ENCODE measurements at regions not wholly inside any gene's neighbourhood (a gene's known extent, or its start where the extent isn't known, plus 50 kb on each side); places are given as distances from the start of the nearest gene placed in this dataset.

- Mint-ChIP-seq H3K4me3 (ENCODE audit: low read depth, unreplicated experiment) (no peak overlapping the region), H3K36me3 (ENCODE audit: insufficient read depth, unreplicated experiment) (no peaks in the 10 kb centered on the region), H3K27ac (ENCODE audit: unreplicated experiment) (no peak overlapping the region), H3K27me3 (ENCODE audit: unreplicated experiment) (no peaks in the 10 kb centered on the region), H3K4me1 (ENCODE audit: low read depth, unreplicated experiment) (no peaks in the 10 kb centered on the region), H3K9me3 (ENCODE audit: low read depth, unreplicated experiment) (no peaks in the 10 kb centered on the region)
- no peak for DNase-seq
- TF ChIP-seq, protein P1, sequence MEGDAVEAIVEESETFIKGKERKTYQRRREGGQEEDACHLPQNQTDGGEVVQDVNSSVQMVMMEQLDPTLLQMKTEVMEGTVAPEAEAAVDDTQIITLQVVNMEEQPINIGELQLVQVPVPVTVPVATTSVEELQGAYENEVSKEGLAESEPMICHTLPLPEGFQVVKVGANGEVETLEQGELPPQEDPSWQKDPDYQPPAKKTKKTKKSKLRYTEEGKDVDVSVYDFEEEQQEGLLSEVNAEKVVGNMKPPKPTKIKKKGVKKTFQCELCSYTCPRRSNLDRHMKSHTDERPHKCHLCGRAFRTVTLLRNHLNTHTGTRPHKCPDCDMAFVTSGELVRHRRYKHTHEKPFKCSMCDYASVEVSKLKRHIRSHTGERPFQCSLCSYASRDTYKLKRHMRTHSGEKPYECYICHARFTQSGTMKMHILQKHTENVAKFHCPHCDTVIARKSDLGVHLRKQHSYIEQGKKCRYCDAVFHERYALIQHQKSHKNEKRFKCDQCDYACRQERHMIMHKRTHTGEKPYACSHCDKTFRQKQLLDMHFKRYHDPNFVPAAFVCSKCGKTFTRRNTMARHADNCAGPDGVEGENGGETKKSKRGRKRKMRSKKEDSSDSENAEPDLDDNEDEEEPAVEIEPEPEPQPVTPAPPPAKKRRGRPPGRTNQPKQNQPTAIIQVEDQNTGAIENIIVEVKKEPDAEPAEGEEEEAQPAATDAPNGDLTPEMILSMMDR (IDR thresholded peaks at IDR 0.05; ENCODE audit: unreplicated experiment) = no peak
- intact Hi-C loops (cut with micrococcal nuclease; ENCODE audit: unreplicated experiment) = no loop called here
- no TSS peak for BruUV-seq (replicated peaks)
- CTCF ChIA-PET = no interaction called here
Measured at GRCh38 chr15:26013981-26014380, 150.9 kb upstream of the ATP10A start.

DNA sequence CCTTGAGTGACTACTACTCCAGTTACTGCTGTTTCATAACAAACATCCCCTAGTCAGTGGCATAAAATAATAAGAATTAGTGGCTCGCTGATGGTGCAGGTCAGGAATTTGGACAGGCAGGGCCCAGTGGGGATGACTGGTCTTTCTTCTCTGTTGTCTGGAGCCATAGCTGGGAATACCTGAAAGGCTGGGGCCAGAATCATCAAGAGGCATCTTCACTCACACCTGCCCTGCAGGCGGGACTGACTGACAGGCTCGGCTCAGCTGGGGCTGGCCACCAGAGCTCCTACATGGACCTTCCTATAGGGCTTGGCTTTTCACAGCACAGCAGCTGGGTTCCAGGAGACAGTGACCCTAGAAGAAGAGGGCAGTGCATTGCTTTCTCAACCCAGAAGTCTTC, 148.8 kb upstream of the ATP10A start:
- Mint-ChIP-seq H3K27ac (ENCODE audit: unreplicated experiment) (no peak overlapping the region), H3K36me3 (ENCODE audit: insufficient read depth, unreplicated experiment) (no peaks in the 10 kb centered on the region), H3K9me3 (ENCODE audit: low read depth, unreplicated experiment) (no peaks in the 10 kb centered on the region), H3K27me3 (ENCODE audit: unreplicated experiment) (no peaks in the 10 kb centered on the region), H3K4me3 (ENCODE audit: low read depth, unreplicated experiment) (no peak overlapping the region), H3K4me1 (ENCODE audit: low read depth, unreplicated experiment) (no peaks in the 10 kb centered on the region)
- intact Hi-C loops (cut with micrococcal nuclease; ENCODE audit: unreplicated experiment) = no loop called here
- BruUV-seq (replicated peaks) = no TSS peak
- no peak for DNase-seq
- CTCF ChIA-PET = no interaction called here
- TF ChIP-seq, protein P1 (IDR thresholded peaks at IDR 0.05; ENCODE audit: unreplicated experiment) = no peak

DNA sequence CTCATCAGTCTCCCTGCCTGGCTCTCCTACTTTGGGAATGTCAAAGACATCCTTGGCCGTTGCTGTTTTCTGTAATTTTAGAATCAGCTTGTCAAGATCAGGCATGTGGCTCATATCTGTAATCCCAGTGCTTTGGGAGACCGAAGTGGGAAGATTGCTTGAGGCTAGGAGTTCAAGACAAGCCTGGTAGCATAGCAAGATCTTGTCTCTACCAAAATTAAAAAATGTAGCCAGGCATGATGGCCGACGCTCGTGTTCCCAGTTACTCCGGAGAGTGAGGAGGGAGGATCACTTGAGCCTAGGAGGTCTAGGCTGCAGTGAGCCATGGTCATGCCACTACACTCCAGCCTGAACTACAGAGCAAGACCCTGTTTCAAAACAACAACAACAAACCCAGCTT, 144.0 kb upstream of the ATP10A start:
- TF ChIP-seq, protein P1 (IDR thresholded peaks at IDR 0.05; ENCODE audit: unreplicated experiment) = no peak
- Mint-ChIP-seq H3K36me3 (ENCODE audit: insufficient read depth, unreplicated experiment) (no peaks in the 10 kb centered on the region), H3K4me3 (ENCODE audit: low read depth, unreplicated experiment) (no peak overlapping the region), H3K27me3 (ENCODE audit: unreplicated experiment) (no peaks in the 10 kb centered on the region), H3K27ac (ENCODE audit: unreplicated experiment) (no peak overlapping the region), H3K9me3 (ENCODE audit: low read depth, unreplicated experiment) (no peaks in the 10 kb centered on the region), H3K4me1 (ENCODE audit: low read depth, unreplicated experiment) (no peaks in the 10 kb centered on the region)
- intact Hi-C loops (cut with micrococcal nuclease; ENCODE audit: unreplicated experiment) = no loop called here
- no peak for DNase-seq
- BruUV-seq (replicated peaks) = no TSS peak
- CTCF ChIA-PET = no interaction called here

- intact Hi-C loops (cut with micrococcal nuclease; ENCODE audit: unreplicated experiment) = no loop called here
- TF ChIP-seq, protein P1 (IDR thresholded peaks at IDR 0.05; ENCODE audit: unreplicated experiment) = no peak
- no peak overlapping the region for H3K27ac Mint-ChIP-seq (ENCODE audit: unreplicated experiment)
- CTCF ChIA-PET = no interaction called here
- no TSS peak for BruUV-seq (replicated peaks)
- H3K36me3 Mint-ChIP-seq (ENCODE audit: insufficient read depth, unreplicated experiment) = no peaks in the 10 kb centered on the region
- H3K9me3 Mint-ChIP-seq (ENCODE audit: low read depth, unreplicated experiment) = peaks cover 3% of the 10 kb centered on the region
- no peak for DNase-seq
- no peak overlapping the region for H3K4me3 Mint-ChIP-seq (ENCODE audit: low read depth, unreplicated experiment)
- H3K27me3 Mint-ChIP-seq (ENCODE audit: unreplicated experiment) = no peaks in the 10 kb centered on the region
- H3K4me1 Mint-ChIP-seq (ENCODE audit: low read depth, unreplicated experiment) = no peaks in the 10 kb centered on the region
Measured at GRCh38 chr15:26001201-26001600, 138.1 kb upstream of the ATP10A start.

GRCh38 chr15:25993506-25993905, 130.4 kb upstream of the ATP10A start:
- no peaks in the 10 kb centered on the region for H3K9me3 Mint-ChIP-seq (ENCODE audit: low read depth, unreplicated experiment)
- intact Hi-C loops (cut with micrococcal nuclease; ENCODE audit: unreplicated experiment) = no loop called here
- TF ChIP-seq, protein P1 (IDR thresholded peaks at IDR 0.05; ENCODE audit: unreplicated experiment) = no peak
- no peak overlapping the region for H3K4me3 Mint-ChIP-seq (ENCODE audit: low read depth, unreplicated experiment)
- no peaks in the 10 kb centered on the region for H3K36me3 Mint-ChIP-seq (ENCODE audit: insufficient read depth, unreplicated experiment)
- no TSS peak for BruUV-seq (replicated peaks)
- H3K27ac Mint-ChIP-seq (ENCODE audit: unreplicated experiment) = no peak overlapping the region
- DNase-seq = no peak
- CTCF ChIA-PET = no interaction called here
- no peaks in the 10 kb centered on the region for H3K4me1 Mint-ChIP-seq (ENCODE audit: low read depth, unreplicated experiment)
- no peaks in the 10 kb centered on the region for H3K27me3 Mint-ChIP-seq (ENCODE audit: unreplicated experiment)

Data from Calu3 (cell line).